Hepatocyte (in vitro differentiated cells): ENCODE measurements at regions not wholly inside any gene's neighbourhood (a gene's known extent, or its start where the extent isn't known, plus 50 kb on each side); places are given as distances from the start of the nearest gene placed in this dataset.

Experiments
- CTCF ChIP-seq: fragments of 200-600 bp; sonication (generic); IDR thresholded peaks from 2 replicates; pipeline ENCODE4 v1.5.1; 2016; ENCODE audit warnings: antibody characterized with exemption, mild to moderate bottlenecking; ENCODE audit not compliant: poor library complexity
- EZH2 ChIP-seq: fragments of 200-600 bp; sonication (generic); IDR thresholded peaks from 2 replicates; pipeline ENCODE4 v1.6.1; 2016; ENCODE audit warnings: antibody characterized with exemption, mild to moderate bottlenecking, borderline replicate concordance

GRCh38 chr1:56139836-56140235, 439.5 kb downstream of the PLPP3 start:
- TF ChIP-seq CTCF (no peak), EZH2 (no peak)
